ENCODE measurements at regions not wholly inside any gene's neighbourhood (a gene's known extent, or its start where the extent isn't known, plus 50 kb on each side); places are given as distances from the start of the nearest gene placed in this dataset.

- no peak overlapping the region for H3K27ac ChIP-seq
- WGBS (ENCODE audit: missing lambda C conversion rate), result 32% methylated on average over 4 of the region's 4 CpGs
- POLR2A ChIA-PET, result no interaction called here
- FAIRE-seq (no peak), DNase-seq (ENCODE audit: low read depth in 1 of 2, low spot score in 1 of 2) (no peak), ATAC-seq (0 out of 6 replicates have a peak, but pooled peaks of 1 of the 2 experiments have one; percentile 36)
- no peaks in the 10 kb centered on the region for H3K9me3 ChIP-seq
- H3K4me3 ChIP-seq, result no peak overlapping the region
- no peaks in the 10 kb centered on the region for H3K4me1 ChIP-seq
- H3K4me2 ChIP-seq, result no peak overlapping the region
- CTCF ChIA-PET, result no interaction called here
- TF ChIP-seq RAD21 (conservative IDR thresholded peaks at IDR 0.05 in 1 of 2, IDR thresholded peaks at IDR 0.05 in 1 of 2), result peak; percentile 13 to 30; a peak in 1 of 5 replicates
- TF ChIP-seq HOXB5 (CRISPR knock-in tag; IDR thresholded peaks at IDR 0.05), result no peak
Observed at GRCh38 chr1:194466706-194467105, 1280.3 kb upstream of the B3GALT2 start.

- FAIRE-seq (no peak), ATAC-seq (no peak), DNase-seq (ENCODE audit: low read depth in 1 of 2, low spot score in 1 of 2) (no peak)
- Histone ChIP-seq H3K4me2 (no peak overlapping the region), H3K4me3 (no peak overlapping the region), H3K27ac (no peak overlapping the region), H3K4me1 (no peaks in the 10 kb centered on the region), H3K9me3 (no peaks in the 10 kb centered on the region)
- TF ChIP-seq HOXB13 (CRISPR knock-in tag; IDR thresholded peaks at IDR 0.05; ENCODE audit: low read depth), result no peak
- no peak for TF ChIP-seq CHD2 (IDR thresholded peaks at IDR 0.05; ENCODE audit: low read length, partially characterized antibody)
- TF ChIP-seq NPAS2 (CRISPR knock-in tag; IDR thresholded peaks at IDR 0.05; ENCODE audit: borderline replicate concordance), result no peak
- no peak for TF ChIP-seq RNF2 (IDR thresholded peaks at IDR 0.05; ENCODE audit: borderline replicate concordance, low read depth)
- no peak for TF ChIP-seq FOSL2 (IDR thresholded peaks at IDR 0.05)
- no peak for TF ChIP-seq FOSL2 (CRISPR knock-in tag; IDR thresholded peaks at IDR 0.05)
- TF ChIP-seq KDM1A (IDR thresholded peaks at IDR 0.05; ENCODE audit: low read depth), result no peak
- TF ChIP-seq ZSCAN20 (CRISPR knock-in tag; IDR thresholded peaks at IDR 0.05), result no peak
- no peak for TF ChIP-seq RARB (CRISPR knock-in tag; IDR thresholded peaks at IDR 0.05)
- TF ChIP-seq POLR2A (IDR thresholded peaks at IDR 0.05; ENCODE audit: low read length), result no peak
- no peak for TF ChIP-seq ZFP36 (IDR thresholded peaks at IDR 0.05; ENCODE audit: borderline replicate concordance, partially characterized antibody)
- no peak for TF ChIP-seq BCL3 (IDR thresholded peaks at IDR 0.05)
- no peak for TF ChIP-seq SMC3 (IDR thresholded peaks at IDR 0.05)
- TF ChIP-seq E2F6 (IDR thresholded peaks at IDR 0.05; ENCODE audit: borderline replicate concordance, low read depth), result no peak
- TF ChIP-seq CEBPB (IDR thresholded peaks at IDR 0.05), result no peak
- TF ChIP-seq REST (IDR thresholded peaks at IDR 0.05), result no peak
- TF ChIP-seq MAX (IDR thresholded peaks at IDR 0.05), result no peak
- TF ChIP-seq HDAC2 (IDR thresholded peaks at IDR 0.05), result no peak
- POLR2A ChIA-PET, result no interaction called here
- WGBS (ENCODE audit: missing lambda C conversion rate), result 6% methylated on average over 2 of the region's 2 CpGs
- CTCF ChIA-PET, result no interaction called here
Observed at GRCh38 chr1:194447636-194448035, 1261.2 kb upstream of the B3GALT2 start.

GRCh38 chr1:194445244-194445643 is 1258.8 kb upstream of the B3GALT2 start:
- H3K27ac ChIP-seq, result no peak overlapping the region
- DNase-seq (ENCODE audit: low read depth in 1 of 2, low spot score in 1 of 2), result no peak
- FAIRE-seq, result no peak
- ChIA-PET CTCF (no interaction called here), POLR2A (no interaction called here)
- 23% methylated on average over 2 of the region's 2 CpGs for WGBS (ENCODE audit: missing lambda C conversion rate)
- no peak for ATAC-seq
- H3K4me3 ChIP-seq, result no peak overlapping the region
- no peaks in the 10 kb centered on the region for H3K9me3 ChIP-seq
- H3K4me1 ChIP-seq, result no peaks in the 10 kb centered on the region
- H3K4me2 ChIP-seq, result no peak overlapping the region
- TF ChIP-seq POLR2AphosphoS2 (conservative IDR thresholded peaks at IDR 0.05; ENCODE audit: low read length) (no peak), ZSCAN20 (CRISPR knock-in tag; IDR thresholded peaks at IDR 0.05) (no peak), BHLHE40 (IDR thresholded peaks at IDR 0.05; ENCODE audit: low read depth, low read length) (no peak), ZNF302 (CRISPR knock-in tag; IDR thresholded peaks at IDR 0.05) (no peak), FOXS1 (CRISPR knock-in tag; IDR thresholded peaks at IDR 0.05) (no peak), JUN (IDR thresholded peaks at IDR 0.05) (no peak), ATOH8 (CRISPR knock-in tag; IDR thresholded peaks at IDR 0.05; ENCODE audit: low read depth) (no peak), MYC (IDR thresholded peaks at IDR 0.05; ENCODE audit: borderline replicate concordance, low read length) (no peak), HMGXB4 (CRISPR knock-in tag; IDR thresholded peaks at IDR 0.05; ENCODE audit: borderline replicate concordance) (no peak)

Measured in A549 (cell line).